Subcutaneous abdominal adipose tissue (tissue), 5 donors: ENCODE measurements at regions not wholly inside any gene's neighbourhood (a gene's known extent, or its start where the extent isn't known, plus 50 kb on each side); places are given as distances from the start of the nearest gene placed in this dataset.

Experiments used
- H3K27ac ChIP-seq: one replicate; pipeline ENCODE4 v1.7.0; 2013; ENCODE audit warnings: low read depth, mild to moderate bottlenecking, inconsistent platforms, low read length, moderate library complexity
- H3K27me3 ChIP-seq, 5 donors: one replicate each; pipeline ENCODE4 v1.7.0; 2013; ENCODE audit warnings: low read length in 5 of 5, inconsistent platforms in 1 of 5; ENCODE audit not compliant: control insufficient read depth in 5 of 5, insufficient read depth in 4 of 5
- H3K36me3 ChIP-seq, 5 donors: one replicate each; pipeline ENCODE4 v1.7.0; 2013; ENCODE audit warnings: low read length in 5 of 5; ENCODE audit not compliant: control insufficient read depth in 5 of 5, insufficient read depth in 5 of 5
- H3K4me1 ChIP-seq, 5 donors: one replicate each; pipeline ENCODE4 v1.7.0; 2013; ENCODE audit warnings: low read length in 5 of 5, mild to moderate bottlenecking in 3 of 5, moderate library complexity in 1 of 5; ENCODE audit not compliant: control insufficient read depth in 5 of 5, insufficient read depth in 5 of 5
- H3K4me3 ChIP-seq, 5 donors: one replicate each; pipeline ENCODE4 v1.7.0; 2013; ENCODE audit warnings: low read length in 5 of 5, low read depth in 1 of 5
- H3K9ac ChIP-seq, 5 donors: one replicate each; pipeline ENCODE4 v1.7.0; 2013; ENCODE audit warnings: low read length in 5 of 5, mild to moderate bottlenecking in 4 of 5, moderate library complexity in 3 of 5
- H3K9me3 ChIP-seq, 5 donors: one replicate each; pipeline ENCODE4 v1.7.0; 2013; ENCODE audit warnings: low read length in 5 of 5; ENCODE audit not compliant: control insufficient read depth in 5 of 5
- donor health status: healthy.
- donor health status: healthy.
- donor health status: healthy.
- donor health status: healthy.
- donor health status: healthy.

- Histone ChIP-seq H3K36me3 (no peaks in the 10 kb centered on the region), H3K9ac (no peak overlapping the region), H3K27me3 (peaks cover 6 to 26% (median 7%) of the 10 kb centered on the region in 5 donors), H3K9me3 (no peaks in the 10 kb centered on the region), H3K4me1 (peaks cover 0 to 6% (median 4%) of the 10 kb centered on the region in 5 donors), H3K27ac (no peak overlapping the region), H3K4me3 (no peak overlapping the region)
Observed at GRCh38 chrX:69222103-69223090, 57.1 kb upstream of the PJA1 start.

- peaks cover 6 to 27% (median 7%) of the 10 kb centered on the region in 5 donors for H3K27me3 ChIP-seq
- peaks cover 0 to 14% (median 4%) of the 10 kb centered on the region in 5 donors for H3K4me1 ChIP-seq
- no peaks in the 10 kb centered on the region for H3K9me3 ChIP-seq
- no peaks in the 10 kb centered on the region for H3K36me3 ChIP-seq
- H3K9ac ChIP-seq: no peak overlapping the region
- no peak overlapping the region for H3K27ac ChIP-seq
- no peak overlapping the region for H3K4me3 ChIP-seq
Observed at GRCh38 chrX:69221239-69222102, 56.2 kb upstream of the PJA1 start.

DNA sequence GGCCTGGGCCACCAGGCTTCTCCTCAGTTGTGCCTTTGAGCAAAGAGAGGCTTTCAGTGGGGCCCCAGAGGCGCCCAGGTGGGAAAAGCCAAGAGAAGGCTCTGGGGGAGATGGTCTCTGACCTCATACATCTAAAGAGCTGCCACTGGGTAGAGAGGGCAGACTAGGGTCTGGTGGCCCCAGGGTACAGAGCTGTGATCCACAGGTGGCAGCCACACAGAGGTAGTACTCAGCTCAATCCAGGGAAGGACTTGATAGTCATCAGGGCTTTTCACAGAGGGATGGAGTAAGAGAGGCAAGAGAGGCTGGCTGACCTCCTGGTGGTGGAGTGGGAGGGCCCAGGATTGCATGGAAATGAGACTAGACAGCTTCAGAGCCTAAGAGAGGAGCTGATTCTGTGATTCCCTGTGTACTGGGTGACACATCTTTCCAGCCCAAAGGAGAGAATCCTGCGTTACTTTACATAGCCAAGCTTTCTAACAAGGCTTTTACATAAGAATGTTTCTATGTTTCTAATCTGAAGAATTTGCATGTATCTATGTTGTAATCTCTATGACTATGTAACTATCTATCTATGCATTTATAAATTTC lies 53.2 kb upstream of the PJA1 start:
- H3K27ac ChIP-seq: no peak overlapping the region
- peaks cover 5 to 37% (median 12%) of the 10 kb centered on the region in 5 donors for H3K27me3 ChIP-seq
- no peaks in the 10 kb centered on the region for H3K36me3 ChIP-seq
- no peak overlapping the region for H3K4me3 ChIP-seq
- H3K4me1 ChIP-seq: peaks cover 0 to 21% (median 6%) of the 10 kb centered on the region in 5 donors
- no peaks in the 10 kb centered on the region for H3K9me3 ChIP-seq
- H3K9ac ChIP-seq: no peak overlapping the region

- Histone ChIP-seq H3K9me3 (no peaks in the 10 kb centered on the region), H3K27ac (peak overlapping the region; percentile 37), H3K9ac (no peak overlapping the region), H3K4me3 (no peak overlapping the region), H3K4me1 (peaks cover 0 to 19% (median 5%) of the 10 kb centered on the region in 5 donors), H3K27me3 (peaks cover 0 to 40% (median 13%) of the 10 kb centered on the region in 5 donors), H3K36me3 (no peaks in the 10 kb centered on the region)
Observed at GRCh38 chrX:69216911-69217310, 51.7 kb upstream of the PJA1 start.

GRCh38 chrX:69216446-69216845 lies 51.2 kb upstream of the PJA1 start:
- H3K4me3 ChIP-seq: no peak overlapping the region
- H3K4me1 ChIP-seq: peaks cover 0 to 16% (median 4%) of the 10 kb centered on the region in 5 donors
- H3K9ac ChIP-seq: peak overlapping the region in 1 of 5 donors; percentile 6
- no peaks in the 10 kb centered on the region for H3K36me3 ChIP-seq
- H3K9me3 ChIP-seq: no peaks in the 10 kb centered on the region
- H3K27me3 ChIP-seq: peaks cover 0 to 44% (median 10%) of the 10 kb centered on the region in 5 donors
- H3K27ac ChIP-seq: peak overlapping the region; percentile 37

- H3K4me1 ChIP-seq: peaks cover 0 to 19% (median 8%) of the 10 kb centered on the region in 5 donors
- peaks cover 0 to 45% (median 10%) of the 10 kb centered on the region in 5 donors for H3K27me3 ChIP-seq
Observed at GRCh38 chrX:69215161-69215875, 50.1 kb upstream of the PJA1 start.

More at GRCh38 chrX:69215161-69215875, 50.1 kb upstream of the PJA1 start:
- Histone ChIP-seq H3K27ac (no peak overlapping the region), H3K4me3 (no peak overlapping the region), H3K36me3 (no peaks in the 10 kb centered on the region), H3K9me3 (no peaks in the 10 kb centered on the region), H3K9ac (no peak overlapping the region)
